HTERT RPE-1 (cell line): ENCODE measurements at regions not wholly inside any gene's neighbourhood (a gene's known extent, or its start where the extent isn't known, plus 50 kb on each side); places are given as distances from the start of the nearest gene placed in this dataset.

Source experiments
- in situ Hi-C: fragments of 300-500 bp; cut with MboI; formaldehyde crosslinking; loops from 4 replicates; pipeline ENCODE4 v1.14.3; 2020; ENCODE audit warnings: low sequenced_read_pairs

DNA sequence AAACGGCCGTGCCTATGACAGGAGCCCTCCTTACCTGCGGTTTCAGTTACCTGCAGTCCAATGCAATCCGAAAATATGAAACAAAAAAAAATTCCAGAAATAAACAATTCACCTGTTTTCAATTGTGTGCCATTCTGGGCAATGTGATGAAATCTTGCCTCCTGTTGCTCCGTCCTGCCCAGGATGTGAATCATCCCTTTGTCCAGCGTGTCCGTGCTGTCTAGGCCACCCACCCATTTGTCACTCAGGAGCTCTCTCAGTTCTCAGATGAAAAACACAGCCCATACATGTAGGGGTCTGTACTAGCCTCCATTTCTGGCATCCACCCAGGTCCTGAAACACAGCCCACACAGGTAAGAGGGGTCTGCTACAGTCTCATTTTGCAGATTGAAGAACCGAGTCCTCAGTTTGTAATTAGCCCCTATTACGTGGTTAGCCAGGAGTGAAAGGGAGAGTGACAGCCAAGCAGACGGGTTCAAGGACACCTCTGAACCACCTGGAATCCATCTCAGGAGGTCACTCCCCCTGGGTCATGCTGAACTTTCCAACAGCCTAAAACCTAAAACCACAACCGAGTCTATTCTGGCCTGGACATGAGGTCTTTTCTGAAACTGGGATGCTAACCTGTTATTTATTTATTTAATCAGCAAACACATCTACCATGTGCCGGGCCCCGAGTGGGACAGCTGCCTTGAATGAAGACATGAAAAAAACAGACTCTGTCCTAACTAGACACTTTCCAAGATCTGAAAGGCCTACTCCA, 317.2 kb downstream of the SHANK2 start:
- in situ Hi-C loops: no loop called here

DNA sequence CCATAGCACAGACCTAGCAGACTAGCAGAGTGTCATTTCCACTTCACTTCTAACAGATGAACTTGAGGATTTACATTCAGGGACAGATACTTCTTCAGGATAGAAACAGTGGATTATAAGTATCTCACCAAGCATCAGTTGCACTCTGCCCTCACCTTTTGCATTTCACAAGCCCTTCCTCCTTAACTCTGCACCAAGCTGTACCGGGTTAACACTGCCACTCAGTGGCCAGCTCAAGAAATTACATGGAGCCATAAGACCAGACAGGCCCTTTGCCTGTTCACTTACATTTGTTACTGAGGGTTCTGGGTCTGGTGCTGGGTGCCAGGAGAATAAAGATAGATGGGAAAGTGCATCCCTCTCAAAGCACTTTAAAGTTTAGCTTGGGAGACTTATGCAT, 309.8 kb downstream of the SHANK2 start:
- in situ Hi-C loops: no loop called here

DNA sequence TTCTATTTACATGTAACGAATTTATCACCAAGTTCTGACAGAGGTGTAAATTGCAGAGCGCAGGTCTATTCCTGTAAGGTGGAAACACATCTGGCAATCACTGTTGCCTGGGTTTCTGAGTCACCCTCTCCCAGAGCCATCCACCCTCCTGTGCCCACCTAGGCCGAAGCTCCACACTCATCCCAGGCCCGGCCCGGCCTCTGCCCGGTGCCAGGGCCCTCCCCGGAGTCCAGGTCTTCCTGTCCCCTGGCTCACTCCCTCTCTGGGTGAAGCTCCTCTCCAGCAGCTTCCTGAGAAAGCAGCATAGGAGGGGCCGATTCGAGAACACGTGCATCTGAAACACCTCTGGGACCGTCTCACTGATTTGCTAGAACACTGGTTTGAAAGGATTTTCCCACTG, 308.2 kb downstream of the SHANK2 start:
- in situ Hi-C loops: no loop called here

DNA sequence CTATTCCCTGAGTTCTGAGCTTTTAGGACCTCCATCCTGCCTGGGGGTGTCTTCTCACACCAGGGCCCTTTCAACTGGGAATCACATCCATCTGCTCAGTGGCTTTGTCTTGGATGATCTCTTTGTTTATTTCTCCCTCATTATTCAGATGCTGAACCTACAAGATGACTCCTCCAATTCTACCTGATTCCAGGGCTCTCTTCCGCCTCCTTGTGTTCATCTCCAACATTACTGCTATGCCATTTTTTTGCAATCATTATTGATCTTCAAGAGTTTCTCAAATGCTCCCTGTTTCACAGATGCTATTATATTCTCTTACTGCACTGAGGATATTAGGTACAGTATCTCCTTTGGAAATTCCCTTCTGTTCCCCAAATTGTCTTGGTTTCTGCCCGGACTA, 307.7 kb downstream of the SHANK2 start:
- in situ Hi-C loops: no loop called here

DNA sequence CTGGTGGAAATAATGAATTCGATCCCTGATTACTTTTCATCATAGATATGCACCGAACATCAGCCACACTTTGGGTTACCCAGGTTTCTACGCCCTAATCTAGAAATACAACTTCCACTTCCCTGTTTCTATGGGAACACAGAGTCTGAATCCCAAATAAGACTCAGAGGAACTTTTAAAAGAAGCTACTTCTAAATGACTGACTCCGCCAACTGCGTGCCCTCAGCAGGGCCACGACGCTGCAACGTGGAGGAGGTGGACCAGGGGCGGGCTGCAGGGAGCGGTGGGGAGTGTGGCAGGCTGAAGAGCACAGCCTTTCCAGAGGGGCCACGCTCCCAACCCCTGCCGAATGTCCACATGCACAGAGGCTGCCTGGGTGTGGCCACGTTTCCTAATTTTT, 304.0 kb downstream of the SHANK2 start:
- in situ Hi-C loops: no loop called here

DNA sequence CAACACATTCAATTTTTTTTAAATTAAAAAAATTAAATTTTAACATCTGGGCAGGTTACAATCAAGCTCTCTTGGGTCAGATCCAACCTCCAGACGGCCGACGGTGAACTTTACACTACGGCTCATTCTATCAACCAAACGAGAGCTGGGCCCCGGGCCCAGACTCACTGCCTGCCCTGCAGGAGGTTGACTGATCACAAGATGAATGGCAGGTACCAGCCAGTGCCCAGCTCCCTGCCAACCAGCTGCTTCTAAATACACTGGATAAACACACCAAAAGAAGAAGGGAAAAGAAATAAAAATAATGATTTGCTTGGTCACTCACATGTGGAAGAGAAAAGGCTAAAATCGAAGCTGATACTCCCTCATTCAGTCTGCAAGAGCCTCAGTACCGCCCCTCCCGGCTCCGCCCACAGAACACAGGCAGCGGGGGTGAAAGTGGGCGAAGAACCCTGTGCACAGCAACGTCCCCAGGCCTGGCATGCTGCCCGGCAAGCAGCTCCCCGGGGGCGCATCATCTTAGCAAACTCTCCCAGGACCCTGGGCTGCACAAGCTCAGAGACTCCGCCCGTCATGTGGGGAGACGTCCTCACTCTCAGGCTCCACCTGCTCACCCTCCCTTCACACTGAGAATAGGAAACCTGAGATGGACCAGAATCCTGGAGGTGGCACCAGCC, 303.4 kb downstream of the SHANK2 start:
- in situ Hi-C loops: no loop called here

DNA sequence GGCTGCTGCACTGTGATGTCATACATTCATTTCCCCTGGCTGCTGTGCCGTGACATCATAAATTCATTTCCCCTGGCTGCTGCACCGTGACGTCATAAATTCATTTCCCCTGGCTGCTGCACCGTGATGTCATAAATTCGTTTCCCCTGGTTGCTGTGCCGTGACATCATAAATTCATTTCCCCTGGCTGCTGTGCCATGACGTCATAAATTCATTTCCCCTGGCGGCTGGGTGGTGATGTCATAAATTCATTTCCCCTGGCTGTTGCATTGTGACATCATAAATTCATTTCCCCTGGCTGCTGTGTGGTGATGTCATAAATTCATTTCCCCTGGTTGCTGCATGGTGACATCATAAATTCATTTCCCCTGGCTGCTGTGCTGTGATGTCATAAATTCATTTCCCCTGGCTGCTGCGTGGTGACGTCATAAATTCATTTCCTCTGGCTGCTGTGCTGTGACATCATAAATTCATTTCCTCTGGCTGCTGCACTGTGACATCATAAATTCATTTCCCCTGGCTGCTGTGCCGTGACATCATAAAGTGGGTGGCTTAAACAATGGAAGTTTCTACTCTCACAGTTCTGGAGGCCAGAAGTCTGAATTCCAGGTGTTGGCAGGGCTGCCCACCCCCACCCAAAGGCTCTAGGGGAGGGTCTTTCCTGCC, 301.1 kb downstream of the SHANK2 start:
- in situ Hi-C loops: no loop called here

DNA sequence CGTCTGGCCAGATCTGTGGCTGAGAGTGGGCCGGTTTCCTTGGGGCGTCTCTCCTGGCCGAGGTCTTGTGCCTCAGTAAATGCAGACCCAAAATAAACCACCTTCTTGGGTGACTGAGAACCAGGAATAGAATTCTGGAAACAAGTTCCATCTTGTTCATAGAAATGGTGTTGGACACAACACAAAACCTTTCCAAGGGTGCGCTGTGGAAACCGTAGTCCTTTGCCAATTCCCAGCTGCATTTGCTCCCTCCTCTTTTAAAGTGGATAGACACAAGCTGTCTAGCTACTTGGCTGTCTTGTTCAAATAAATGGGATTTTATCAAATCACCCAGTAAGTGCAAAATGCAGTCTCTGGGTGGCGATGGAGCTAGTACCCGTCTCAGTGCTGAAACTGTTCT, 300.2 kb downstream of the SHANK2 start:
- in situ Hi-C loops: no loop called here

DNA sequence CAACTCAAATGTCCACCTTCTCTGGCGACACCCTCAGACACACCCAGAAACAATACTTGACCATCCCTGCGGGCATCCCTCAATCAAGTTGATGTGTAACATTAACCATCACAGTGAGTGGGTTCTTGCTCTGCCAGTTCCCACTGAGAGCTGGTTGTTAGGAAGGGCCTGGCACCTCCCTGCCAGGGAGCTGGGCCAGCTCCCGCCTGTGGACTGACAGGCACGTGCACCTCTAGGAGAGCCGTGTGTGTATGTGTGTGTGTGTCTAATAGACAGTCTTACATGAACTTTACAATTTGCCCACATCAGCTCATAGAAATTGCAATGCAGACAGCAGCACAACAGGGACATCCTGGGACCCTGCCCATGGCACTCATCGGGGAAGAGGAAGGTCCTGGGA, 298.7 kb downstream of the SHANK2 start:
- in situ Hi-C loops: no loop called here

DNA sequence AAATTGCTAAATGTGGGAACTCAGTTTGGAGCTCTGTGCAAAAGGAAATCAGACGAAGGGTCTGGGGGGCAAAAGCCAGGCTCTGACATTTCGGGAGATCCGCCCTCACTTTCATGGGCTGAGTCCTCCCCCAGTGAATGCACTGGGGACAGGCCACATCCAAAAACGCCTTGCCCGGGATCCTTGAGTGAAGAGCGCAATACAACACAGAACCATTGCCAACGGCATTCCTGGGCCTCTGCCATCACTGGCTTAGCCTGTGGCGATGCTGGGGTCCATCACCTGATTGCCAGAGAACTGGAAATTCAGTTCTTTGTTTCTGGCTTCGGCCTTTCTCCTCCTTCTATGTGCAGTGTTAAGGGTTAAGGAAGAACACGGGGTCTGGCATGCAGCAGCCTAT, 297.9 kb downstream of the SHANK2 start:
- in situ Hi-C loops: no loop called here
